Panc1 (cell line): ENCODE measurements at regions not wholly inside any gene's neighbourhood (a gene's known extent, or its start where the extent isn't known, plus 50 kb on each side); places are given as distances from the start of the nearest gene placed in this dataset.

Experiments used
- ATAC-seq: fragments of 200-7000 bp; cut with Tn5 transposase; 2 replicates; pipeline ENCODE4 v1.9.1; 2020; ENCODE audit warnings: mild to moderate bottlenecking, moderate library complexity
- BruUV-seq: library from RNA; stranded (reverse); fragments of 400-500 nt; replicated peaks from 2 replicates; lab custom pipeline; 2021; lab: Mats Ljungman, UMichigan
- CTCF ChIA-PET: fragments of 300-600 bp; sonication (Branson Sonifier 250); formaldehyde crosslinking; loops from one replicate; lab custom pipeline; 2022; ENCODE audit warnings: antibody characterized with exemption; lab: Charles Lee
- POLR2A ChIA-PET: fragments of 300-600 bp; sonication (Branson Sonifier 250); formaldehyde crosslinking; loops from one replicate; lab custom pipeline; 2022; ENCODE audit warnings: antibody characterized with exemption; lab: Charles Lee
- DNase-seq: peaks from one replicate; pipeline ENCODE4 v3.0.0-alpha.2; 2010; ENCODE audit warnings: low read depth, low spot score
- H3K27ac ChIP-seq: 2 replicates; pipeline ENCODE4 v1.5.1; 2011; ENCODE audit warnings: mild to moderate bottlenecking, low read length, inconsistent platforms
- H3K27me3 ChIP-seq: fragments of 200-500 bp; sonication (Bioruptor generic); 2 replicates; pipeline ENCODE4 v1.6.0; 2014; ENCODE audit warnings: low read length, inconsistent platforms; ENCODE audit not compliant: control insufficient read depth, insufficient read depth
- H3K36me3 ChIP-seq: fragments of 200-500 bp; sonication (Bioruptor generic); 2 replicates; pipeline ENCODE4 v1.5.1; 2014; ENCODE audit warnings: inconsistent platforms, mild to moderate bottlenecking, low read length, moderate library complexity; ENCODE audit not compliant: control insufficient read depth, insufficient read depth
- H3K4me1 ChIP-seq: 2 replicates; pipeline ENCODE4 v1.5.1; 2011; ENCODE audit warnings: inconsistent platforms, mild to moderate bottlenecking, low read length, moderate library complexity; ENCODE audit not compliant: control insufficient read depth, insufficient read depth
- H3K4me3 ChIP-seq, 2 experiments: 2 replicates each; pipeline ENCODE4 v1.5.1; 2011 to 2012; ENCODE audit warnings: low read depth in 2 of 2, low read length in 2 of 2, mild to moderate bottlenecking in 2 of 2, inconsistent platforms in 1 of 2, moderate library complexity in 1 of 2
- H3K9me3 ChIP-seq: fragments of 200-500 bp; sonication (Bioruptor generic); 2 replicates; pipeline ENCODE4 v1.5.1; 2014; ENCODE audit warnings: low read depth, mild to moderate bottlenecking, inconsistent platforms, low read length, moderate library complexity; ENCODE audit not compliant: control insufficient read depth, insufficient read depth
- CTCF ChIP-seq: fragments of 450-650 bp; IDR thresholded peaks from 2 replicates; pipeline ENCODE4 v1.5.1; 2017; ENCODE audit warnings: mild to moderate bottlenecking
- POLR2AphosphoS5 ChIP-seq: IDR thresholded peaks from 2 replicates; pipeline ENCODE4 v1.6.1; 2012; ENCODE audit warnings: mild to moderate bottlenecking, low read depth, low read length, moderate library complexity
- SIN3A ChIP-seq: IDR thresholded peaks from 2 replicates; pipeline ENCODE4 v1.6.1; 2012; ENCODE audit warnings: low read depth, mild to moderate bottlenecking, low read length, moderate library complexity, borderline replicate concordance; ENCODE audit not compliant: insufficient read depth
- TCF7L2 ChIP-seq: IDR thresholded peaks from 2 replicates; pipeline ENCODE4 v1.6.1; 2011; ENCODE audit warnings: mild to moderate bottlenecking, low read depth, low read length, inconsistent platforms
- in situ Hi-C: cut with HindIII; loops from 2 replicates; pipeline ENCODE4 v1.10.0; 2016; ENCODE audit warnings: low sequenced_read_pairs, low pct_unique_long_range_greater_than_20kb
- intact Hi-C: fragments of 100-400 bp; cut with micrococcal nuclease; formaldehyde crosslinking; loops from one replicate; pipeline ENCODE4 v1.10.0; 2022; ENCODE audit not compliant: unreplicated experiment
- TF ChIP-seq, protein P1 (sequence below), 2 experiments: IDR thresholded peaks; 2 replicates each; pipeline ENCODE4 v1.6.1; 2011 to 2012; ENCODE audit warnings: low read depth in 2 of 2, control low read depth in 1 of 2, low read length in 1 of 2, mild to moderate bottlenecking in 1 of 2, moderate library complexity in 1 of 2; ENCODE audit not compliant: insufficient read depth in 1 of 2

DNA sequence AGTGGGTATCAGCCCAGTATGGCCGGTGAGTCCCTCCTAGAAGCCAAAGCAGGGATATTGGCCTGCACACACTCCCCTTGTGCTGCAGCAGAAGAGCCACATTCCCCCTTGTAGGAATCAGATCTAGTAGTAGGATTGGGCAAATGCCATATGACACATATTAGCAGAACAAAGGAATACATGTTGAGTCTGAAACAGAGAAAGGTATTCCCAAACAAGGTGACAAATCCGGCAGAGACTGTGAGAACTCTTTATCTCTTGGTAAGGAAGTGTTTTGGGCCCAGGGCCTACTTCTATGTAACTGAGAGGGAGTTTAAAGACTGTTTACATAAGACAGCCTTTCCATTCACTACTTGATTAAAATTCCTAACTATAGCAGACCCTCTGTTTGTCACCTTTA lies 1382.0 kb downstream of the FAM133A start:
- no peaks in the 10 kb centered on the region for H3K9me3 ChIP-seq
- DNase-seq, result no peak
- H3K27ac ChIP-seq, result no peak overlapping the region
- intact Hi-C loops (no loop called here), in situ Hi-C loops (no loop called here)
- ATAC-seq, result no peak
- no peaks in the 10 kb centered on the region for H3K4me1 ChIP-seq
- TF ChIP-seq CTCF (no peak), POLR2AphosphoS5 (no peak), SIN3A (no peak), TCF7L2 (no peak)
- TF ChIP-seq, protein P1, sequence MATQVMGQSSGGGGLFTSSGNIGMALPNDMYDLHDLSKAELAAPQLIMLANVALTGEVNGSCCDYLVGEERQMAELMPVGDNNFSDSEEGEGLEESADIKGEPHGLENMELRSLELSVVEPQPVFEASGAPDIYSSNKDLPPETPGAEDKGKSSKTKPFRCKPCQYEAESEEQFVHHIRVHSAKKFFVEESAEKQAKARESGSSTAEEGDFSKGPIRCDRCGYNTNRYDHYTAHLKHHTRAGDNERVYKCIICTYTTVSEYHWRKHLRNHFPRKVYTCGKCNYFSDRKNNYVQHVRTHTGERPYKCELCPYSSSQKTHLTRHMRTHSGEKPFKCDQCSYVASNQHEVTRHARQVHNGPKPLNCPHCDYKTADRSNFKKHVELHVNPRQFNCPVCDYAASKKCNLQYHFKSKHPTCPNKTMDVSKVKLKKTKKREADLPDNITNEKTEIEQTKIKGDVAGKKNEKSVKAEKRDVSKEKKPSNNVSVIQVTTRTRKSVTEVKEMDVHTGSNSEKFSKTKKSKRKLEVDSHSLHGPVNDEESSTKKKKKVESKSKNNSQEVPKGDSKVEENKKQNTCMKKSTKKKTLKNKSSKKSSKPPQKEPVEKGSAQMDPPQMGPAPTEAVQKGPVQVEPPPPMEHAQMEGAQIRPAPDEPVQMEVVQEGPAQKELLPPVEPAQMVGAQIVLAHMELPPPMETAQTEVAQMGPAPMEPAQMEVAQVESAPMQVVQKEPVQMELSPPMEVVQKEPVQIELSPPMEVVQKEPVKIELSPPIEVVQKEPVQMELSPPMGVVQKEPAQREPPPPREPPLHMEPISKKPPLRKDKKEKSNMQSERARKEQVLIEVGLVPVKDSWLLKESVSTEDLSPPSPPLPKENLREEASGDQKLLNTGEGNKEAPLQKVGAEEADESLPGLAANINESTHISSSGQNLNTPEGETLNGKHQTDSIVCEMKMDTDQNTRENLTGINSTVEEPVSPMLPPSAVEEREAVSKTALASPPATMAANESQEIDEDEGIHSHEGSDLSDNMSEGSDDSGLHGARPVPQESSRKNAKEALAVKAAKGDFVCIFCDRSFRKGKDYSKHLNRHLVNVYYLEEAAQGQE (IDR thresholded peaks at IDR 0.05; ENCODE audit: insufficient read depth in 1 of 2, low read depth in 2 of 2, low read length in 1 of 2), result no peak
- no peak overlapping the region for H3K4me3 ChIP-seq
- BruUV-seq, result no TSS peak
- CTCF ChIA-PET, result no interaction called here
- H3K27me3 ChIP-seq, result no peaks in the 10 kb centered on the region
- H3K36me3 ChIP-seq, result no peaks in the 10 kb centered on the region
- POLR2A ChIA-PET, result no interaction called here

GRCh38 chrX:95056901-95057300 lies 1382.9 kb downstream of the FAM133A start:
- Histone ChIP-seq H3K27me3 (no peaks in the 10 kb centered on the region), H3K9me3 (no peaks in the 10 kb centered on the region), H3K4me1 (no peaks in the 10 kb centered on the region), H3K27ac (no peak overlapping the region), H3K4me3 (no peak overlapping the region), H3K36me3 (no peaks in the 10 kb centered on the region)
- TF ChIP-seq TCF7L2, result no peak
- no TSS peak for BruUV-seq
- ATAC-seq (no peak), DNase-seq (no peak)
- POLR2A ChIA-PET, result no interaction called here
- in situ Hi-C loops (no loop called here), intact Hi-C loops (no loop called here)
- CTCF ChIA-PET, result no interaction called here

- CTCF ChIA-PET, result no interaction called here
- H3K27ac ChIP-seq, result no peak overlapping the region
- intact Hi-C loops (no loop called here), in situ Hi-C loops (no loop called here)
- ATAC-seq (no peak), DNase-seq (no peak)
- POLR2A ChIA-PET, result no interaction called here
- H3K4me3 ChIP-seq, result no peak overlapping the region
- TF ChIP-seq CTCF (no peak), TCF7L2 (no peak), POLR2AphosphoS5 (no peak), SIN3A (no peak)
- TF ChIP-seq, protein P1 (IDR thresholded peaks at IDR 0.05; ENCODE audit: insufficient read depth in 1 of 2, low read depth in 2 of 2, low read length in 1 of 2), result no peak
- no peaks in the 10 kb centered on the region for H3K9me3 ChIP-seq
- H3K36me3 ChIP-seq, result no peaks in the 10 kb centered on the region
- no peaks in the 10 kb centered on the region for H3K27me3 ChIP-seq
- BruUV-seq, result no TSS peak
- no peaks in the 10 kb centered on the region for H3K4me1 ChIP-seq
Observed at GRCh38 chrX:95057341-95057740, 1383.3 kb downstream of the FAM133A start.
